HG03196 (cell line): ENCODE measurements at regions not wholly inside any gene's neighbourhood (a gene's known extent, or its start where the extent isn't known, plus 50 kb on each side); places are given as distances from the start of the nearest gene placed in this dataset.

Experiments
- ATAC-seq: cut with Tn5 transposase; IDR thresholded peaks from one replicate; pipeline ENCODE4 v1.9.1; 2021; ENCODE audit not compliant: unreplicated experiment

DNA sequence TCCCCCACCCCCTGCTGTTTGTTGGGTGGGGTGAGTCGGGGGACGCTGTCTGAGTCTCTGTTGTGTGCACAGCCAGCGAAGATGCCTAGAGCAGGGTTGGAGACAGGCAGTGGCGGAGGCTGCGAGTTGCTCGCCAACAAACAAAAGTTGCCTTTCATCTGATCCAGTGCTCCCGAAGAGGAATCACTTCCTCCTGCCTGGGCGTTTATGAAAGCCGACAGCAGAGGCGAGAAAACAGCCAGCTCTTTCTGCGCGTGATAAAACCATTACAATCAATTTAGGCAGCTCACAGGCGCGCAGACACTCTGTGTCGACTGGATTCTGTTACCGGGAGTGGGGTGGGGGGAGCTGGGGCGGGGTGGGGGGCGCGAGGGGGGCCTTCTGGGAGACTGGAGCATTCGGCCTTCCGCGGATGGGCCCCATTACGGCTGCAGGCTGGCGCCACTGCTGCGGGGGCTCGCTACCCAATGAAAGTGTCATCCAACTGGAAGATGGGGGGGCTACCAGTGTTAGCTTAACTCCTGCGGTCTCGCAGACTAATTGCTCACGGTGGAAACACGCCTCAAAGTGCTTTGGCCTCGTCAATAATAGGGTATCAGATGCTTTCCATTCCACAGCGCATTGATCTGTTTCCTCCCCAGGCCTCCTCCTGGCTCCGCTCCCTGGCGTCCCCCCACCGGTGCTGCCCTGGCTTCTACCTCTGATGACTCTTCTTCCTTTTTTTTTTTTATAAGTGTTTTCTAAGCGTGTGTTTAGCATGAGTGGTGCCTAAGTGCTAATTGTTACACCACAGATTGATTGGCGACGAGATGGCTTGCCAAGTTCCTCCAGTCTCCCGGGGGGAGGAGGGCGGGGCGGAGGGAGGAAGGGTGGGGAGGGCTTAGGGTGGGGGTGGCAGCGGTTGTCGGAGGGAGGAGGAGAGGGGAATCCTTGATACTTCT is 678.4 kb downstream of the MED13L start:
- ATAC-seq = no peak

DNA sequence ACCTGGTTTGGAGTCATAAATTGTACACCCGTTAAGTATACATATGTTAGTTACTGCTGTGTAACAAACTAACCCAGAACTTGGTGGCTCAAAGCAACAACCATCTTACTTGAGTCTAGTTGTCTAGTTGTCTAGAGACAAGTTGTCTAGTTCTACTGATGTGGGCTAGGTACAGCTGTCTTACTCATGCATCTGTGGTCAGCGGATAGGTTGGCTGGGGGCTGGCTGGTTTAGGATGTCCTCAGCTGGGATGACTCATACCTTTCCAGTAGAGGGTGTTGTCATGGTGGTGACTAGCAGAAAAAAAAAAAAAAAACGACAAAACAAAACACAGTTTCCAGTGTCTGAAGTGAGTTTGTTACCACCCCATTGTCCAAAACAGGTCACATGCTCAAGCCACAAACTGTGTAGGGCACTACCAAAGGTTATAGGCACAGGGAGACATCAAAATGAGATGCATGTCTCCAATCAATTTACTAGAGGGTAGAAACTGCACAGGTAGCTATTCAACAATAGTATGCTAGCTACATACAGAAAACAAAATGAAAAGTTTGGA is 680.3 kb downstream of the MED13L start:
- ATAC-seq = no peak

DNA sequence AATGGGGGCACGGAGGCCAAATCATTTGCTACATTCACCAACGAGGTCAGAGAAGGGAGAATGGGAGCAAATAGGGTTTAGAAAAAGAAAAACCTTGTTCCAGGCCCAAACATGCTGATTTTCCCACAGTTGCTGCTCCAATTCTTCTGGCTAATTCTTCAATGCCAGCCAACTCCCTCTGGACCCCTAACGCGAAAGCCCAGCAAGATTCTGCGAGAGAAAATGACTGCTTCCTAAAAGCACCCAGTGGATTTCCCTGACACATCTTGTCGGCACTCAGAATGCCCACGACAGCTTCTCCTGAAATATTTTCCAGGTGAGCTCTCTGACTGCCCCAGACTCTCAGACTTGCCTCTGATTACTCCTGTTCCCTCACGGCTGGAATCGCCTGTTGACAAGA is 689.4 kb downstream of the MED13L start:
- ATAC-seq = no peak

DNA sequence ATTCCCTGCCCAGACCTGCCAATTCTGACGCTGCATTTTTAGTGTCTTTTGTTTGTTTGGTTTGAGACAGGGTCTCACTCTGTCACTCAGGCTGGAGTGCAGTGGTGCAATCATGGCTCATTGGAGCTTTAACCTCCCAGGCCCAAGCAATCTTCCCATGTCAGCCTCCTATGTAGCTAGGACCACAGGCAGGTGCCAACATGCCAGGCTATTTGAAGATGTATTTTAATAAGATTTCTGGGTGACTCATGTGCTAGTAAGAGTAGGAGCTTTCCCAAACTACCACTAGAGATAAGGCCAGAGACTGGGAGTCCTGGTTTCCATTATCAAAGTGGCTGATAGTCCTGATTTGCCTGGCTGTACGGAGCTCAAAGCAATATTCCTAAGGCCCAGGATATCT is 693.3 kb downstream of the MED13L start:
- no peak for ATAC-seq

DNA sequence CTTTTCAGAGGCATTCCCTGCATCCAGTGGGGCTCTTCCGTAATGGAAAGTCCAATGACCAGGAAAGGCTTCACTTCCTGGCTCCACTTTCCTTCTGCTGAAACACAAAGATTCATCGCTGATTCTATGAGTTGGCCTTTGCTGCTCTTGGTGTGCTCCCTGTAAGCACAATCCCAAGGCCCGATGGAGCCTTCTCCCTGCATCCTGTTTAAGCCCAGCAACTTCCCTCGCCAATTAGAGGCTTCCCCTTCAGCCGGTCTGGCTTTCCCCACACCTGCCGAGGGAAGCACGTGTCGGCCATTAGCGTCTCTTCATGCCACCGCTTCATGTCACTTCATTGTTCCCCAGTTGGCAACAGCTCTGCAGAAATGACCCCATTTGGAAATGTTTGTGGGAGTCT is 693.9 kb downstream of the MED13L start:
- no peak for ATAC-seq

DNA sequence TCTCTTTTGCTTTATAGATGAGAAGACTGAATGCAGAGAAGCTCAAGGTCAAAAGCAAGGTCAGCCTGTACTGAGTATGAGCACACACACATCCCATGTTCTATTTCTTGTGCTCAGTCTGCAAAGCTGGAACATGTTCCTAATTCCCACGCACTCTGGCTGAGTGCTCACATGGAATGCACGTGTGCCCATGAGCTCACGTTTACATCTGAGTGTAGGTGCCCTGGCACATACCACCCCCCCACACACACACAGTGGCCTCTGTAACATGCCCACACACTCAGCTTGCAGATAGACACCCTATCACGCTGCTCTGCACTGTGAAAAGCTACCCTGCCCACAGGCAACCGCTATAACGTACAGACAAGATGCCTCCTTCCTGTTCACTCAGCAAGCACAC is 700.1 kb downstream of the MED13L start:
- ATAC-seq = no peak

DNA sequence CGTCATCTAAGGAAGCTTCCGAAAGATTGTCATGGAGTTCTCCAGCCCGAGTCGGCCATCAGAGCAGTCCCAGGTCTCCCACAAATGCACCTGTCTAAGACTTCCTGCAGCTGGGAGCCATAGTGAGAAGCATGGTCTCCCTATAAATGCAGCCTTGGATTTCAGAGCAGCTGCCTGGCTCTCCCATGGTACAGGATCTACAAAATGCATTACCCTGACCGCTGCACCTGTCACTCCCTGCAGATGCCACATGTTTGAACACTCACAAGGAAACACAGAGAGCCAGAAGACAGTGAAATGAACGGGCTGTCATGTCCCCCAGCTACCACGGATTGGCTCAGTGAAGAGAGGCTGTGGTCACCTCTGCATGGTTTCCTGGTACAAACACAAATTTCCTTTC is 702.7 kb downstream of the MED13L start:
- no peak for ATAC-seq

DNA sequence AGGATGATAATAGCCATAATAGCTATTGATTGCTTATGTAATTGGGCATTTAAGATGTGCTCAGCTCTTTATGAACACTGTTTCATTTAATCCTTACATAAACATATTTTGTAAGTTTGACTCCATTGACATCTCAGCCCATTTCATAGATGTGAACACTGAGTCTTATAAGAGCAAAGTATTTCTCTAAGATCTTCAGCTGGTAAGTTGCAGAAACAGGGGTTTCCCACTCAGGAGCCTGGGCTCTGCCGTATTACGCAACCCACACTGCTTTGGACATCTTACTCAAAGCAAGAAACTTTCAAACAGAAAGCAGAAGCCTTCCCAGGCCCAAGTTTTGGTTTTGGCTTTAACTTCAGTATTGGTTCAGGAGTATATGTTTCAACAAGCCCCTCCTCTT is 705.1 kb downstream of the MED13L start:
- peak; percentile 79 for ATAC-seq

DNA sequence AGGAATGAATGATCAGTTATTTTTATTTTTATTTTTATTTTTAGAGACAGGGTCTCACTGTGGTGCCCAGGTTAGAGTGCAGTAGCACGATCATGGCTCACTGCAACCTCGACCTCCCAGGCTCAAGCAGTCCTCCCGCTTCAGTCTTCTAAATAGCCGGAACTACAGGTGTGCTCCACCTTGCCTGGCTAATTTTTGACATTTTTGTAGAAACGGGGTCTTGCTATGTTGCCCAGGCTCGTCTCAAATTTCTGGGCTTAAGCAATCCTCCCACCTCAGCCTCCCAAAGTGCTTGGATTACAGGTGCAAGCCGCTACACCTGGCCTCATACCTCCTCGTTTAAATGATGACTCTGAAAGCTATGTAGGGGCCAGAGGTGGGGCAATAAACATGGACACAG is 706.0 kb downstream of the MED13L start:
- no peak for ATAC-seq

DNA sequence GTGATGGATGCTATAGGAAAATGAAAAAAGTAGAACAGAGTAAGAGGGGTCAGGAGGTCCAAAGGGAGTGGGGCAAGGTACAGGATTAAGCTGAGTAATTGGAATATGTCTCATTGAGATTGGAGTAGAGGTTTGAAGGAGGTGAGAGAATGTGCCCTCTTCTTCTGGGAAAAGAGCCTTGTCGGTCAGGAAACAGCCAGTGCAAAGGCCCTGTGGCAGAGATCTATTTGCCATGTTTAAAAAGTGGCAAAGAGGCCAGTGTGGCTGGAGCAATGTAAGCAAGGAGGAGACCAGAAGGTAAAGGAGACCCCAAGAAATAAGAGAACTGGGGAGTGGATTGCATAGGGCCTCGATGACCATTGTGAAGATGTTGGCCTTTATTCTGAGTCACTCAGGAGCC is 706.5 kb downstream of the MED13L start:
- ATAC-seq = no peak

DNA sequence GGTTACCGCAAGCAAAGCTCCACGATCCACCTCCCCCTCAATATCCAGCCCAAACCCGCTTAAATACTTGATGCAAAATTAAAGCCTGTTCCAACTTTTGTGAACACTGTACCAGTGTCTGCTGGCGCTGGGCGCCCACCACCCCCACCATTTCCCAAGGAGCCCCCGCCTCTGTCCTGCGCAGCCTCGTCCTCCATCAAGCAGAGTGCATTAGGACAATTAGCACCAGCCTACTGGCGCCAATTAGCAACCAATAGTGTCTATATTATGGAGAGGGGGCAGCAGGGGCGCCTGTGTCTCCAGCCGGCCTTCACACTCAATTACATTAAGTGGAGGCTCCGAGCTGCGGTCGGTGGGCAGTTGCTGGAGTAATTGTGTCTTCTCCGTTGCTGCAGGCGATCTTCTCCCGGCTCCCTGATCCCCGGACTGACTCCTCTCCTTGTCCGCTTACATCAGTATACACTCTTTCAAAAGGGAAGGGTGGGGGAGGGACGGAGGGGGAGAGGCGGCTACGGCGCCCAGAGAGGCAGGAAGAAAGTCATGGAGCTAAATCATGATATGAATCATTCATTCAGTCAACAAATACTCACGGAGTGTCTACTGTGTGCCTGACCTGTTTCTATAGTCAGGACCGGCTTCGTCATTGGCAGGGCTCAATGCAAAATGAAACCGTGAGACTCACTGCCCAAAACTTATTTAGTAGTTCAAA is 707.3 kb downstream of the MED13L start:
- no peak for ATAC-seq

DNA sequence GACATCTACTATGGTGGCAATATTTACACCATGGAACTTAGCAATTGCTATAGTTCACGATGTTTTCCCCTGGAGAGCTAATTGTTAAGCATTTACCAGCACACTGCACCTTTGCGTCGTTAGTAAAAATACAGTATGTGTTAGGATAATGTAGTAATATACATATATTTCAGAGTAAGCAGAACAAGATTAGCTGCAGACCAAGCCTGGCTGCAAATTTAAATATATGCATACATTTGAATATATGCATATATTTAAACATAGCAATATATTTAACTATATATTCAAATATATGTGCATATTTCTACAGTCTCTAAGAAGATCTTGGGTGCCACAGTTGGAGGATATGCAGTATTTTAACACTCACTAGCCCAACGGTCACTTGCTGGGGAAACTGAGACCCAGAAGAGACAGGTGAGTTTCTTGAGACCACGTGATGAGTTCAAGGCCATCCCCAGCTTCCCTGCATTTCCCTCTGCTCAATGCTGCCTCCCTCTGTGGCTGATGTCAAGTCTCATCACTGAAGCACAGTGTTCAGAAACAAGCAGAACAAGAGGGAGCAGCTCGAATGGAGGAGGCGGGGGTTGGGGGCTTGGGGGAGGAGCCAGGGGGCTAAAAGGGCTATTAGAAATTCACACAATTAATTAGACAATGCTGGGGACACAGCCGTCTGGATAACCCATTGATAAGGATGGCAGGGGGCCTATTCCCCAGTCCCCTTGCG is 708.0 kb downstream of the MED13L start:
- ATAC-seq = no peak

DNA sequence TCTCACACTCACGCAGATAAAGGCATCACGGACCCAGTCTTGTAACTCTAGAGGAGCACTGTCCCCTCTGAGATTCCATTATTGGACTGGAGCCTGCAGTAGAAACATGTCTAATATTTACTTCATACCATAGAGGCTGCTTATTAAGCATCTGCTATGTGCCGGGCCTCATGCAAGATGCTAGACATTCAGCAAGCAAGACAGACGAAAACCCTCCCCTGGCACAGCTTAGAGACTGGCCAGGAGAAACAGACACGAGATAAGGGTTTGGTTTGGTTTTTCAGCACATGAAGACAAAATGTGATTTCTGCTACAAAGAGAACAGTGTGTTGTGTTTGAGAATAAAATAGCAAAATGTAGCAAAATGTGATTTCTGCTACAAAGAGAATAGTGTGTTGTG is 719.2 kb downstream of the MED13L start:
- no peak for ATAC-seq

DNA sequence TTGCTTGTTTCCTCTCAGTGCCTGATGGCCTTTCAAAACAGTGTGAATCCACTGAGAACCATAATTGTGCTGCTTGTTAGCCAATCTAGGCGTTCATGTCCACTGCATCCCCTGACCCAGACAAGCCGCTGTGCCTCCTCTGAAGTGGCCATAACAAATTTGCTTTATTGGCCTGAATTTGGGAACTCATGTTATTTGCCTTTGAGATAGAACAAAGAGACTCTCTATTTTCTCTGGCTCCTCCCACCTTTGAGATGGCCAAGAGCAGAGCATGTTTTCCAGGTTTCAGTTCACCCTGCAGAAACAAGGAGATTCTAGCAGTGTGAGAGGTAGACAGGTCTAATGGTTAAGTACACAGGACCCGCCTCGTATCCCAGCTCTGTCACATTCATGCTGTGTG is 723.9 kb downstream of the MED13L start:
- no peak for ATAC-seq

DNA sequence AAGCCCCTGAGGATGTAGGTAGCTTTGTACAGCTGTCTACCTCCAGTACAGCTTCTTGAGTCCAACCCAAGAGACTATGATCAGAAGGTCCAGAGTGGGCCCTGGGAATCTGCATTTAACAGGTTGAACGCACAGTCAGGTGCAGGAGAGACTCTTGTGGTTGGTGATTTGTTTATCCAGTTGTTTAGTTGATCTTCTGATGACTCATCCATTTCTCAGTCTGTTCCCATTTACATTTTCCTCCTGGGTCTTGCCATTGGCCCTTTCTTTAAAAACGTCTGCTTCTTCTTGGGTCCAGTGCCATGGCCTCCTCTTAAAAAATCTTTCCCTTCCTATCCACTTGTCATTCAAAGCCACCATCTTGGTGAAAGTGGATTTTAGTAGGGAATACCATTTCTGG is 734.2 kb downstream of the MED13L start:
- no peak for ATAC-seq

DNA sequence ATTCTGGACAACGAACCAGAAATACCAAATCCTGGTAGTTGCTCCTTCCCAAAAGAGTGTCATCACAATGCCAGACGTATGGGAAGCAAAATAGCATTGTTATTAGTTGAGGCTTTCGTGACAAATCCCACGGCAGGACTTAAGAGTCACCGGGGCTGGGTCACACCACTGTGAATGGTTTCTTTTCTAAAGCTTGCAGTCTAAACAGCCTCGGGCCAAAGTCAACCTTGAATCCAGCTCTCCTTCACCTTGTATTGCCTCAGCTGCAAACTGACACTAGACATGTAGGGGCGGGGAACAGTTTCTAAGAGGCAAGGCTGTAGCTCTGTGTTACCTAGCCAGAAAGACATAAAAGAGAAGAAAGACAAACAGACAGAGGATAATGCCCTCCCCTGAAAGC is 734.8 kb downstream of the MED13L start:
- no peak for ATAC-seq

DNA sequence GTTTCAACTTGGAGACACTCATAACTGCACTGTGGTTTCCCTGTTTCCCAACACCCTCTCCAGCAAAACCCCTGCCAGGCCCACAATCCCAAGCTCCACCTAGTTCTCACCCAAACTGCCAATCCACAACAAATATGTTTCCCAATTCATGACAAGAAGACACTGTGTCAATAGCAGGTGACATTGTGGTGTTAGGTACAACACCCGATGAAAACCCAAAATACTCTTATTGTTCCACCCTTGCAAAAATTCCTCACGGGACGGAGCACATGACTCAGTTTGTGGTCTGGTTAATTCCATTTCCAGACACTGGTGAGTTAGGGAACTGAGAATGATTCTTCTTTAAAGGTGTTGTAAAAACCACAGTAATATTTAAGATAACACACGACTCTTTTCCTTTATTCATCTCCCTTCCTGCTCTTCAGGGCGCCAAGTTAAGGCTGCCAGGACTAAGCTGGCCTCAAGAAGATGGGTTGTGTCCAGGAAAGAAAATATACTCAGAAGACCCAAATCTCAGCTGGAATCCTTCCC is 735.5 kb downstream of the MED13L start:
- ATAC-seq = no peak

DNA sequence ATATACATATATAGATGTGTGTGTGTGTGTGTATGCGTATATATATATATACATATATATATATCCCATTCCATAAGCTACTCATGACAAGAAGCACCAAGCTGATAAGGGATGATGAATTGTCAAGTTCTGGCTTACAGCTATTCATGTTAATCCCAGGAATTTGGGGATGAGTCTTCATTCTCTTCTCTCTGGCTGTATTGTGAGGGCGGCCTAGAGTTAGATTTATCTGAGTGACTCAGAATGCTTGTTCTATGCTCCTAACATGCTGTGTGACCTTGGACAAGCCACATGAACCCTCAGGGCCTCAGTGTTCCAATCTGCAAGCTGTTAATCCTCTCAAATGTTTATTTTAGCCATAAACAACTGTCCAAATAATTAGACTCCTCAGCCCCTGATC is 749.0 kb downstream of the MED13L start:
- no peak for ATAC-seq

DNA sequence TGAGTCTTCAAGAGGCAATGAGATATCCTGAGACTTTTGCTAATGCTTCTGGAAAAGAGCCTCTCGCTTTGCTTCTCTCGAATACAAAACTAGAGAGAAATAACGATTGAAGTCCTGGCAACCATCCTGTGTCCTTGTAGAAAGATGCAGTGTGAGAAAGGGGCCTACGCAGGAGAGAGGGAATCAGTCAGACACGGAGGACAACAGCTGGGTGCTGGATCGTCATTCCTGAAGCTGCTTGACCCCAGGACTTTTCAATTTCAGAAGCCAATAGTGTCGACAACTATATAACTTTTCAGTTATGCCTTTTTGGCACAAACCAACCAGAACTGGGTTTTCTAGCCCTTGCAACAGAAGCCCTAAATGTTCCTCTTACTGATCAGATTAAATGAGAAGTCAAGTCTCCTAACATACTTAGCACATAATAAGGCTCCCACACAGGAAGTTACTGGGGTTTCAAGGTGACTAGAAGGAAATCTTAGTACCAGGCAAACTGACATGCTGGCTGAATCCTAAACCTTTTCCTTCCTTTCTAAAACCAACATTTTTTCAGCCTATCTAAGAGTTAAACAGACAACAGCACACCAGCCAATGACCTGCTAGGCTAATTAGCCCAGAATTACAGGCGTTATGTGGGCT is 755.6 kb downstream of the MED13L start:
- no peak for ATAC-seq

DNA sequence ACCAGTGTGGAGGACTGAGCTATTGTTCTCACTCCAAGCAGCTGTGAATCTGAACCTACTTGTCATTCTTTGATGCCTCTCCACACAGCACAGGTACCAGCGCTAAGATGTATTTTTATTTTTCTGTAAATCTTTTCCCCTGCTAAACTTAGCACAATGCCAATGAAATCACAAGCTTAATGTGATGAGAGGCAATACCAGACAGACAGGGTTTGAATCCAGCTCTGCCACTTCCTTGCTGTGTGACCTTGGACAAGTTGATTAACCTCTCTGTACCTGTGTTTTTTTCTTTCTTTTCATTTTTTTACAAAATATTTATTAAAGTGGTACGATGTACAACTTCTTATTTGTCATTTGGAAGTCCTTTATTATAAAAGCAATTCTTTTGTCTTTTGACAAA is 757.6 kb downstream of the MED13L start:
- no peak for ATAC-seq

DNA sequence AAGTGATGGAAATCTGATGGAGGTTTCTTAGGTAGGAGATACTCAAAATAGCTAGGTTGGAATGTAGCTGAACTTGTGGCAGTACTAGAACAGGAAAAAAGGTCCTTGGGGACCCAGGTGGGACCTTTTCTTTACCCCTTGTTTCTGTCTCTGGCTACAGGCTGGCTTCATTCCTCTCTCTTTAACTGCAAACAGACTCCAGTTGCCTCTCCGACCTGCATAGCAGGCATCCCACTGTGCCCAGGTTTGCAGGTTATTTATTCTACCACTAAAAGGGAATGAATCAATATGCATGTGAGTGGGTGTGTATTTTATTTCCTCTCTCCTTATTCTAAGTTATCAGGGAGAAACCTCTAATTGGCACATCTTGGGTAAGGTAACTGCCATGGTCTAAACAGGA is 758.1 kb downstream of the MED13L start:
- no peak for ATAC-seq
